CD4-positive, CD25-positive, alpha-beta regulatory T cell (primary cell): ENCODE measurements at regions not wholly inside any gene's neighbourhood (a gene's known extent, or its start where the extent isn't known, plus 50 kb on each side); places are given as distances from the start of the nearest gene placed in this dataset.
"Not testable (repeated sequence)": the region's sequence is repeated elsewhere in the genome, so short reads cannot be mapped to it uniquely, and the experiment has no call there.

Experiments used
- ATAC-seq, 2 donors: fragments of 150-1000 bp; cut with Tn5 transposase; one replicate each; pipeline ENCODE4 v1.10.0; 2021; ENCODE audit warnings: low read depth in 2 of 2, moderate number of reproducible peaks in 2 of 2, moderate library complexity in 1 of 2
- DNase-seq, 3 donors: peaks; one replicate each; pipeline versions ENCODE4 v3.0.0 to v3.0.0-alpha.2; 2012 to 2022; ENCODE audit warnings: mixed read lengths in 1 of 3
- H3K27ac ChIP-seq: one replicate; pipeline ENCODE4 v1.7.0; 2013; ENCODE audit warnings: mild to moderate bottlenecking, low read length; ENCODE audit not compliant: insufficient read depth, poor library complexity, severe bottlenecking
- H3K27me3 ChIP-seq: one replicate; pipeline ENCODE4 v1.7.0; 2013; ENCODE audit warnings: low read length; ENCODE audit not compliant: control insufficient read depth, insufficient read depth
- H3K36me3 ChIP-seq: one replicate; pipeline ENCODE4 v1.7.0; 2013; ENCODE audit warnings: mild to moderate bottlenecking, low read length, moderate library complexity; ENCODE audit not compliant: control insufficient read depth, insufficient read depth
- H3K4me1 ChIP-seq: 2 replicates; pipeline ENCODE4 v1.7.0; 2013; ENCODE audit warnings: mild to moderate bottlenecking, low read length; ENCODE audit not compliant: insufficient read depth, control insufficient read depth, poor library complexity, severe bottlenecking
- H3K4me3 ChIP-seq: one replicate; pipeline ENCODE4 v1.7.0; 2013; ENCODE audit warnings: low read depth, mild to moderate bottlenecking, low read length, moderate library complexity
- H3K9me3 ChIP-seq, 2 experiments: 1 replicate in 1 of 2; 2 replicates in 1 of 2; pipeline ENCODE4 v1.7.0; 2013; ENCODE audit warnings: low read length in 2 of 2, mild to moderate bottlenecking in 1 of 2, moderate library complexity in 1 of 2; ENCODE audit not compliant: control insufficient read depth in 2 of 2
- H3K27ac Mint-ChIP-seq, 3 donors: one replicate each; pipeline ENCODE4 v1.8.0; 2020 to 2022; ENCODE audit warnings: mild to moderate bottlenecking in 3 of 3, mixed read lengths in 3 of 3, moderate library complexity in 2 of 3
- H3K27me3 Mint-ChIP-seq: one replicate; pipeline ENCODE4 v1.8.0; 2022; ENCODE audit warnings: mild to moderate bottlenecking, mixed read lengths
- H3K36me3 Mint-ChIP-seq: one replicate; pipeline ENCODE4 v1.8.0; 2020; ENCODE audit warnings: mixed read lengths
- H3K4me1 Mint-ChIP-seq, 4 donors: one replicate each; pipeline ENCODE4 v1.8.0; 2020 to 2022; ENCODE audit warnings: mixed read lengths in 4 of 4, mild to moderate bottlenecking in 1 of 4
- H3K4me3 Mint-ChIP-seq, 4 donors: one replicate each; pipeline ENCODE4 v1.8.0; 2020 to 2022; ENCODE audit warnings: mild to moderate bottlenecking in 4 of 4, mixed read lengths in 4 of 4, moderate library complexity in 3 of 4
- H3K9me3 Mint-ChIP-seq, 7 donors: one replicate each; pipeline ENCODE4 v1.8.0; 2020 to 2022; ENCODE audit warnings: mixed read lengths in 7 of 7, mild to moderate bottlenecking in 3 of 7, moderate library complexity in 2 of 7

DNA sequence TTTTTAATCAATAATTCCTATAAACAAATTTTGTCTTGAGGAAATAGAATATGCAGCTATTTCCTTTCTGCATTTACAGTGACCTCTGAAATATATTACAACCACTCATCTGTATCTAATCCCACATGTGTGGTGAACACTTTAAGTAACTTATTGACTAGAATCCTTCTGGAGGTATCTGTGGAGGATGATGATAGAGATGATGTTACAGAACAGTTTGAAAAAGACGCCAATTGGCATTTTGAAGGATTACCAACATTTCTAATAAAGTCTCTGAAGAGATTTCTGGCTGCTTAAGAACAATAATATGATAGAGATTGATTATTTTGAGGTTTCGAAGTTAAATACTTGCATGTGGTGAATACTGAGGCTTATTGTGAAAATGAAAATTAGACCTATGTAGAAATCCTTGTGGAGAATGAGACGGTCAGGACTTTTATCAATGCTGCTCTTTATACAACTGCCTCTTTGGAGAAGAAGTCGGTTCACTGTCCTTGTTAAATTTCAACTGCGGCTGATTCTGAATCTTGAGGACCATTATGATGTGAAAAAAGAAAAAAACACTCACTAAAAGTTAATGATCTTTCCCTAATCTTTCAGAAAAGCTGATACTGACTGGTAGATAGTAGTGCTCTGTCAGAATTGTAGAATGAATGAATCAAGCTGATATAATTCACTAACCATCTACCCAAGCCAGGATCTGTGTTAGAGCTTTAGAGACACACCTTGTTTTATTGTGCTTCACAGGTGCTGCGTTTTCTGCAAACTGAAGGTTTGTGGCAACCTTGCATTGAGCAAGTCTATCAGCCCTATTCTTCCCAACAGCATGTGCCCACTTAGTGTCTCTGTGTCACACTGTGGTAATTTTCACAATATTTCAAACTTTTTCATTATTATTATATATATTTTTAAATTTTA, 204.7 kb downstream of the SPRY1 start:
- Mint-ChIP-seq H3K27me3 (no peaks in the 10 kb centered on the region), H3K9me3 (peaks cover 0 to 3% (median 0%) of the 10 kb centered on the region in 7 donors), H3K4me3 (no peak overlapping the region), H3K4me1 (peaks cover 0 to 17% (median 4%) of the 10 kb centered on the region in 4 donors), H3K36me3 (no peaks in the 10 kb centered on the region), H3K27ac (no peak overlapping the region)
- H3K4me1 ChIP-seq: no peaks in the 10 kb centered on the region
- H3K9me3 ChIP-seq: no peaks in the 10 kb centered on the region
- DNase-seq (no peak), ATAC-seq (no peak)
- H3K27ac ChIP-seq: no peak overlapping the region
- H3K36me3 ChIP-seq: no peaks in the 10 kb centered on the region
- no peak overlapping the region for H3K4me3 ChIP-seq
- no peaks in the 10 kb centered on the region for H3K27me3 ChIP-seq

DNA sequence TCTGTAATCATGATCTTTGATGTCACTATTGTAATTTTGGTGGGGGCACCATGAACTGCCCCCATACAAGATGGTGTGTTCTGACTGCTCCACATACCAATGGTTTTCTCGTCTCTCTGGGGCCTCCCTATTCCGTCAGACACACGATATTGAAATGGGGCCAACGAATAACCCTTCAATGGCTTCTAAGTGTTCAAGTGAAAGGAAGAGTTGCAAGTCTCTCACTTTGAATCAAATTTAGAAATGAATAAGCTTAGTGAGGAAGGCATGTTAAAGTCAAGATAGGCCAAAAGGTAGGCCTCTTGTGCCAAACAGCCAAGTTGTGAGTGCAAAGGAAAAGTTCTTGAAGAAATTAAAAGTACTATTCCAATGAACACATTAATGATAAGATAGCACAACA, 205.4 kb downstream of the SPRY1 start:
- Mint-ChIP-seq H3K4me3 (no peak overlapping the region), H3K36me3 (no peaks in the 10 kb centered on the region), H3K27ac (no peak overlapping the region), H3K9me3 (peaks cover 0 to 4% (median 0%) of the 10 kb centered on the region in 7 donors), H3K27me3 (no peaks in the 10 kb centered on the region), H3K4me1 (peaks cover under 1 to 20% (median 4%) of the 10 kb centered on the region in 4 donors)
- Histone ChIP-seq H3K36me3 (no peaks in the 10 kb centered on the region), H3K27ac (no peak overlapping the region), H3K27me3 (no peaks in the 10 kb centered on the region), H3K9me3 (no peaks in the 10 kb centered on the region), H3K4me1 (no peaks in the 10 kb centered on the region), H3K4me3 (no peak overlapping the region)
- ATAC-seq (no peak), DNase-seq (no peak)

DNA sequence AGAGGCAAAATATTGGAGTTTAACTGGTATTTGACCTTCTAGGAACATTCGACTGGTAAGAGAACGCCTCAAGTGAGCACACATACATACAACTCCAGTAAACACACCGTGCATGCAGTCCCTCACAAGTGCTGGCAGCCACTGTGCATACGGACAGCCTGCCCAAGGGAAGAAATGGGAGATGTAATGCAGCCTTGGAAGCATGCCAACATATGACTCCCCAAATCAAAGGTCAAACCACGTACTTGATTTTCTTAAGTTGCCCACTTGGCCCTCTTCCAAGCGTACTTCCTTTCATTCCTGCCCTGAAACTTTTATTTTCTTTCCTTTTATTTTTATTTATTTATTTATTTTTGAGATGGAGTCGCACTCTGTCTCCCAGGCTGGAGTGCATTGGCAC, 206.6 kb downstream of the SPRY1 start:
- peaks cover 0 to 3% (median 0%) of the 10 kb centered on the region in 7 donors for H3K9me3 Mint-ChIP-seq
- H3K4me1 Mint-ChIP-seq: peaks cover 3 to 23% (median 6%) of the 10 kb centered on the region in 4 donors
- no peak overlapping the region for H3K27ac Mint-ChIP-seq
- H3K36me3 Mint-ChIP-seq: no peaks in the 10 kb centered on the region
- Histone ChIP-seq H3K4me3 (no peak overlapping the region), H3K27me3 (no peaks in the 10 kb centered on the region), H3K9me3 (no peaks in the 10 kb centered on the region), H3K36me3 (no peaks in the 10 kb centered on the region), H3K27ac (no peak overlapping the region), H3K4me1 (no peaks in the 10 kb centered on the region)
- ATAC-seq (no peak), DNase-seq (no peak)
- H3K27me3 Mint-ChIP-seq: no peaks in the 10 kb centered on the region
- H3K4me3 Mint-ChIP-seq: no peak overlapping the region

DNA sequence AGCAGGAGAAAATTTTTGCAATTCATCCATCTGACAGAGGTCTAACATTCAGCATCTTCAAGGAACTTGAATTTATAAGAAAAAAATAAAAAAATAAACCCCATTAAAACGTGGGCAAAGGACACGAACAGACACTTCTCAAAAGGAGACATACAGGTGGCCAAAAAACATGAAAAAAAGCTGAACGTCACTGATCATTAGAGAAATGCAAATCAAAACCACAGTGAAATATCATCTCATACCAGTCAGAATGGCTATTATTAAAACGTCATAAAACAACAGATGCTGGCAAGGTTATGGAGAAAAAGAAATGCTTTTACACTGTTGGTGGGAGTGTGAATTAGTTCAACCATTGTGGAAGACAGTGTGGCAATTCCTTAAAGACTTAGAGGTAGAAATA, 209.2 kb downstream of the SPRY1 start:
- not testable (repeated sequence) for H3K36me3 Mint-ChIP-seq, H3K9me3 Mint-ChIP-seq, DNase-seq, H3K4me3 ChIP-seq, H3K36me3 ChIP-seq, H3K4me1 Mint-ChIP-seq, H3K9me3 ChIP-seq, ATAC-seq, H3K27ac Mint-ChIP-seq, H3K27ac ChIP-seq, H3K27me3 Mint-ChIP-seq, H3K27me3 ChIP-seq, H3K4me1 ChIP-seq, H3K4me3 Mint-ChIP-seq

DNA sequence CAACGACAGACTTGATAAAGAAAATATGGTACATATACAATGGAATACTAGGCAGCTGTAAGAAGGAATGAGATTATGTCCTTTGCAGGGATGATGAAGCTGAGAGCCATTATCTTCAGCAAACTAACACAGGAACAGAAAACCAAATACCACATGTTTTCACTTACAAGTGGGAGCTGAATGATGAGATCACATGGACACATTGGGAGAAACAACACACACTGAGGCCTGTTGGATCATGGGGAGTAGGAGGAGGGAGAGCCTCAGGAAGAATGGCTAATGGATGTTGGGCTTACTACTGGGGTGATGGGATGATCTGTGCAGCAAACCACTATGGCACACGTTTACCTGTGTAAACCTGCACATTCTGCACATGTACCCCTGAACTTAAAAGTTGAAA, 209.7 kb downstream of the SPRY1 start:
- H3K4me1 ChIP-seq: no peaks in the 10 kb centered on the region
- Mint-ChIP-seq H3K4me3 (no peak overlapping the region), H3K27ac (no peak overlapping the region), H3K9me3 (peaks cover 0 to 3% (median 0%) of the 10 kb centered on the region in 7 donors), H3K4me1 (peaks cover 0 to 7% (median 3%) of the 10 kb centered on the region in 4 donors), H3K36me3 (no peaks in the 10 kb centered on the region), H3K27me3 (no peaks in the 10 kb centered on the region)
- no peak overlapping the region for H3K27ac ChIP-seq
- no peaks in the 10 kb centered on the region for H3K27me3 ChIP-seq
- H3K36me3 ChIP-seq: no peaks in the 10 kb centered on the region
- no peaks in the 10 kb centered on the region for H3K9me3 ChIP-seq
- ATAC-seq: no peak
- no peak for DNase-seq
- H3K4me3 ChIP-seq: no peak overlapping the region

DNA sequence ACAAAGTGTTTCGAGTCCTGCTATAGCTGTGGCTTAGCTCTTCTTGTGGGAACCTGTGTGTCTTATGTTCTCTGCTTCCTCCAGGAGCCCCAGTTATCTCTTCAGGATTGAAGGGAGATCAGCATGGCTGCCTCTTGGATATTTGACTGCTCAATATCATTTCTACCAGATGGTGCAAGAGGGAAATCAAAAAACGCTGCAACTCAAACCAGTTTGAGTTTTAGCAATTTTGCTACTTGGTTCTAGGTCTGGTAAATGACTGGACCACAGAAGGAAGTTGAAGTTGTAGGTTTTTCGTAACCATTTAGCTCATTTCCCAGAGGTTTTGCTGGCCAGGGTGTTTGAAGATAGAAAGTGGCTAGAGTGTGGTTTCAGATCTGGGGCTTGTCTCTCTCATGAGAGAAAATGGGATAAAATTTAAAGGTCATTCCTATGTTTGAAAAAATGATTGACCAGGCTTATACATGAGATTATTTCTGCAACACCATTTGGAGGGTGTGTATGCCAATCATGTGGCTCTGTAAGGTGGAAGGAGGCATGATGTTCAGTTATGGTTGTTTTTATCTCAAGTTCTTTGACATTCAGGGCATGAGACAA, 210.4 kb downstream of the SPRY1 start:
- DNase-seq (no peak), ATAC-seq (no peak)
- Mint-ChIP-seq H3K4me1 (peaks cover 0 to 7% (median 3%) of the 10 kb centered on the region in 4 donors), H3K4me3 (peak overlapping the region in 1 of 4 donors; percentile 69), H3K27me3 (no peaks in the 10 kb centered on the region), H3K9me3 (peaks cover 0 to 3% (median 0%) of the 10 kb centered on the region in 7 donors), H3K36me3 (no peaks in the 10 kb centered on the region), H3K27ac (peak overlapping the region in 1 of 3 donors; percentile 14)
- H3K36me3 ChIP-seq: no peaks in the 10 kb centered on the region
- no peaks in the 10 kb centered on the region for H3K9me3 ChIP-seq
- H3K4me3 ChIP-seq: no peak overlapping the region
- H3K27me3 ChIP-seq: no peaks in the 10 kb centered on the region
- H3K4me1 ChIP-seq: no peaks in the 10 kb centered on the region
- H3K27ac ChIP-seq: no peak overlapping the region

DNA sequence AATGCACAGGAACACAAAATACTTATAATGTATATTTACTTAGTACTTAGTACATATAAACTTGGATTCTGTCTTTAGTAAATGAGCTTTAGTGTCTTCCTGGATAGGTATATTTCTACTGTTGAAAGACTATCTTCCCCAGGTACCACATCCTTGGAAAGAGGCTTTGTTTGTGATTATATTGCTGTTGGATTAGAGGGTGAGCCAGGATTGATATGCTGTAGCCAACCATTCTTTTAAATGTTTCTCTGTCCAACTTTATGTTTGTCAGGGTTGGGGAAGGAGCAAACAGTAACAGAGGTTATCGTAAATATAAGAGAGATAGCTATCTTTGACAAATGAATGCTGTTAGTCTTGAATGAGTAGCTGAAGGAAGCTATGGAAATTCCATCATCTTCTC, 213.2 kb downstream of the SPRY1 start:
- Histone ChIP-seq H3K27me3 (no peaks in the 10 kb centered on the region), H3K9me3 (no peaks in the 10 kb centered on the region), H3K27ac (no peak overlapping the region), H3K4me3 (no peak overlapping the region), H3K4me1 (no peaks in the 10 kb centered on the region), H3K36me3 (no peaks in the 10 kb centered on the region)
- ATAC-seq (no peak), DNase-seq (no peak)
- no peaks in the 10 kb centered on the region for H3K36me3 Mint-ChIP-seq
- no peaks in the 10 kb centered on the region for H3K27me3 Mint-ChIP-seq
- H3K9me3 Mint-ChIP-seq: peaks cover 0 to 3% (median 0%) of the 10 kb centered on the region in 7 donors
- H3K4me1 Mint-ChIP-seq: peaks cover 0 to 7% (median 3%) of the 10 kb centered on the region in 4 donors
- H3K27ac Mint-ChIP-seq: peak overlapping the region in 1 of 3 donors; percentile 35
- H3K4me3 Mint-ChIP-seq: no peak overlapping the region
